ENCODE measurements at regions not wholly inside any gene's neighbourhood (a gene's known extent, or its start where the extent isn't known, plus 50 kb on each side); places are given as distances from the start of the nearest gene placed in this dataset.

DNA sequence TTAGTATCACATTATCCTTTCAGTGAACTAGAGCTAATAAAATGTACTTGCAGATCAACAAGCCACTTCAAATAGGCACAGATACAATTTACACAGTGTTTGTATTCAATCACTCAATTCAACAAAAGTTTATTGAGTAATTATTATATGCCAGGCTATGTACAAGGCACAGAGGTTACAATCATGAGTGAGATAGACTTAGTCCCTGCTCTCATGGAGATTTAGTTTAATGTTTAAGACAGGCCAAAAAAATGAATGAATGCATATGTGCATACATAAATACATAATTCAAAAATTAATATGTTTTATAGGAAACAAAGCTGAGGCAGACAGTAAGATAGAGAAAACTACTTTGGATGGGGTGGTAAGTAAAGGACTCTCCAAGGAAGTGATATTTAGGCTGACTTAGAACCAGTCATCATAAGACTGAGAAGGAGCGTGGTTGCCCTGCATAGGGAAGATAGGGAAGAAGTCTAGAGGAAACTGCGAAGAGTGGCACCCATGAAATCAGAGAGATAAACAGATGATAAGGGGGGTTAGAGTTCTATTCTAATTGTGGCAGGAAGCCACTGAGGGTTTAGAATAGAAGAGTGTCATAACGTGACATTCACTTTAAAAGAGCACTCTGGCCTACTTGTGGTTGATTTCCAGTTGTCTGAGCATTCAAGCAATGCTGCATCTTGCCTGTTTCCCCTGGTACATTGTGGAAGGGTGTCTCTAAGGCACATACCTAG, 49.7 kb upstream of the GRAMD2B start:
- TF ChIP-seq YY1 (IDR thresholded peaks at IDR 0.05; ENCODE audit: insufficient read depth, insufficient read length) (no peak), SUZ12 (IDR thresholded peaks at IDR 0.05; ENCODE audit: extremely low read depth, insufficient read depth, insufficient read length) (no peak), ZNF274 (IDR thresholded peaks at IDR 0.05; ENCODE audit: low read depth, low read length) (no peak)
